ENCODE measurements at regions not wholly inside any gene's neighbourhood (a gene's known extent, or its start where the extent isn't known, plus 50 kb on each side); places are given as distances from the start of the nearest gene placed in this dataset.

DNA sequence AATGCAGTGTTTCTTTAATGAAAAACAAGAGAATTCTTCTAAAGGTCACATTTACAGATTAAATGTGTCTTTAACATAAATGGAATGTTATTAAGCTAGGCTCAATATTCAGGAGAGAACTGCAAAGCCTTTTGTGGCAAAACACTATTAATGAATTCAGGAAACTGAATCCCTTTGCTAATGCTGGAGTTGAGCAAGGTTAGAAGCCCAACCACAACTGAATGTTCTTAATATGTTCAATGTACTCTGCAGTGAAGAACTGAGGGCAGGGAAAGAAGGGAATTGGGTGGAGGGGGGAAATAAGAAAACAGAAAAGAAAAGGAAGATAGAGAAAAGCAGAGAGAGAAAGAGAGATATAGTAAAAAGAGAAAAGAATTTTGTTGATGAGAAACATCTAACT is 276.7 kb upstream of the TMEM161B start:
- TF ChIP-seq GATA2 (IDR thresholded peaks at IDR 0.05; ENCODE audit: low read depth, low read length): no peak
- no peak for TF ChIP-seq GATA3 (IDR thresholded peaks at IDR 0.05; ENCODE audit: low read depth, low read length)
